ENCODE measurements at regions not wholly inside any gene's neighbourhood (a gene's known extent, or its start where the extent isn't known, plus 50 kb on each side); places are given as distances from the start of the nearest gene placed in this dataset.

- TF ChIP-seq IRF1 (CRISPR knock-in tag; IDR thresholded peaks at IDR 0.05) (no peak), GABPB1 (CRISPR knock-in tag; IDR thresholded peaks at IDR 0.05) (no peak), FOXP4 (CRISPR knock-in tag; IDR thresholded peaks at IDR 0.05) (no peak), NFE2L1 (CRISPR knock-in tag; IDR thresholded peaks at IDR 0.05) (no peak)
These were observed 297.0 kb upstream of the SLC24A2 start (continued) for GRCh38 chr9:20085842-20086241.

GRCh38 chr9:20084125-20084524 lies 295.3 kb upstream of the SLC24A2 start:
- Mint-ChIP-seq H3K36me3 (no peaks in the 10 kb centered on the region), H3K9me3 (peaks cover 3% of the 10 kb centered on the region), H3K4me3 (no peak overlapping the region), H3K4me1 (0 out of 2 replicates have a peak, but pooled peaks cover 3% of the 10 kb centered on the region), H3K27me3 (ENCODE audit: low read depth) (no peaks in the 10 kb centered on the region), H3K27ac (no peak overlapping the region)
- TF ChIP-seq ZBTB43 (CRISPR knock-in tag; IDR thresholded peaks at IDR 0.05) (no peak), USF2 (CRISPR knock-in tag; IDR thresholded peaks at IDR 0.05) (no peak), FOXJ3 (CRISPR knock-in tag; IDR thresholded peaks at IDR 0.05; ENCODE audit: borderline replicate concordance) (no peak), ATF1 (CRISPR knock-in tag; IDR thresholded peaks at IDR 0.05) (no peak), ZNF138 (CRISPR knock-in tag; conservative IDR thresholded peaks at IDR 0.05) (no peak), FOXK1 (CRISPR knock-in tag; IDR thresholded peaks at IDR 0.05) (no peak), KAT7 (CRISPR knock-in tag; IDR thresholded peaks at IDR 0.05; ENCODE audit: borderline replicate concordance) (no peak), NR3C1 (CRISPR knock-in tag; conservative IDR thresholded peaks at IDR 0.05; ENCODE audit: low read depth) (no peak), ETV6 (CRISPR knock-in tag; IDR thresholded peaks at IDR 0.05) (no peak)
- ChIA-PET CTCF (no interaction called here), POLR2A (no interaction called here)
- no peak for DNase-seq (ENCODE audit: low spot score)
- no peak for ATAC-seq

- Mint-ChIP-seq H3K4me1 (0 out of 2 replicates have a peak, but pooled peaks cover 3% of the 10 kb centered on the region), H3K4me3 (no peak overlapping the region), H3K9me3 (peaks cover 3% of the 10 kb centered on the region), H3K27ac (no peak overlapping the region), H3K36me3 (no peaks in the 10 kb centered on the region), H3K27me3 (ENCODE audit: low read depth) (no peaks in the 10 kb centered on the region)
- DNase-seq (ENCODE audit: low spot score), result no peak
- ChIA-PET POLR2A (no interaction called here), CTCF (no interaction called here)
- TF ChIP-seq NFE2L1 (CRISPR knock-in tag; IDR thresholded peaks at IDR 0.05), result no peak
- no peak for TF ChIP-seq ZNF416 (CRISPR knock-in tag; IDR thresholded peaks at IDR 0.05)
- TF ChIP-seq NFATC4 (CRISPR knock-in tag; IDR thresholded peaks at IDR 0.05), result no peak
- TF ChIP-seq RORB (CRISPR knock-in tag; IDR thresholded peaks at IDR 0.05), result no peak
- TF ChIP-seq GRHL2 (CRISPR knock-in tag; IDR thresholded peaks at IDR 0.05; ENCODE audit: insufficient replicate concordance, severe bottlenecking), result no peak
- TF ChIP-seq ESRRA (CRISPR knock-in tag; IDR thresholded peaks at IDR 0.05; ENCODE audit: borderline replicate concordance), result no peak
- TF ChIP-seq E2F5 (CRISPR knock-in tag; IDR thresholded peaks at IDR 0.05), result no peak
- TF ChIP-seq ZNF396 (CRISPR knock-in tag; IDR thresholded peaks at IDR 0.05; ENCODE audit: borderline replicate concordance), result no peak
- no peak for TF ChIP-seq CREB1 (CRISPR knock-in tag; IDR thresholded peaks at IDR 0.05)
- no peak for TF ChIP-seq JUN (CRISPR knock-in tag; IDR thresholded peaks at IDR 0.05)
- no peak for TF ChIP-seq TP53 (CRISPR knock-in tag; IDR thresholded peaks at IDR 0.05)
- TF ChIP-seq SMAD4 (CRISPR knock-in tag; IDR thresholded peaks at IDR 0.05), result no peak
- TF ChIP-seq ETV6 (CRISPR knock-in tag; IDR thresholded peaks at IDR 0.05), result no peak
- TF ChIP-seq KAT7 (CRISPR knock-in tag; IDR thresholded peaks at IDR 0.05; ENCODE audit: borderline replicate concordance), result no peak
- no peak for TF ChIP-seq GABPB1 (CRISPR knock-in tag; IDR thresholded peaks at IDR 0.05)
- TF ChIP-seq ELF4 (CRISPR knock-in tag; IDR thresholded peaks at IDR 0.05; ENCODE audit: low read depth), result no peak
- TF ChIP-seq TEAD4 (CRISPR knock-in tag; IDR thresholded peaks at IDR 0.05), result no peak
- no peak for TF ChIP-seq NFYB (CRISPR knock-in tag; conservative IDR thresholded peaks at IDR 0.05; ENCODE audit: low read depth)
- TF ChIP-seq TCF7 (CRISPR knock-in tag; IDR thresholded peaks at IDR 0.05; ENCODE audit: low read depth), result no peak
- no peak for ATAC-seq
These were observed 294.6 kb upstream of the SLC24A2 start for GRCh38 chr9:20083390-20083789.
